PC-9 (cell line): ENCODE measurements at regions not wholly inside any gene's neighbourhood (a gene's known extent, or its start where the extent isn't known, plus 50 kb on each side); places are given as distances from the start of the nearest gene placed in this dataset.

Source experiments
- CTCF ChIP-seq: fragments of 200-600 bp; sonication (generic); conservative IDR thresholded peaks from 2 replicates; pipeline ENCODE4 v1.6.1; 2017; ENCODE audit warnings: mixed run types, antibody characterized with exemption, mild to moderate bottlenecking, moderate library complexity
- EZH2 ChIP-seq: fragments of 200-600 bp; sonication (generic); IDR thresholded peaks from 2 replicates; pipeline ENCODE4 v1.8.0; 2017; ENCODE audit warnings: antibody characterized with exemption, low read depth

- no peak for TF ChIP-seq CTCF
- TF ChIP-seq EZH2 = no peak
These were observed 242.5 kb upstream of the KCNG1 start for GRCh38 chr20:51265361-51265760.
